Astrocyte of the cerebellum (primary cell): ENCODE measurements at regions not wholly inside any gene's neighbourhood (a gene's known extent, or its start where the extent isn't known, plus 50 kb on each side); places are given as distances from the start of the nearest gene placed in this dataset.

Experiments
- DNase-seq: peaks from one replicate; pipeline ENCODE4 v3.0.0-alpha.2; 2011; ENCODE audit warnings: low read depth
- H3K4me3 ChIP-seq: 2 replicates; pipeline ENCODE4 v1.5.1; 2011; ENCODE audit warnings: mild to moderate bottlenecking, low read depth, low read length, moderate library complexity
- in situ Hi-C: cut with HindIII; loops from 2 replicates; pipeline ENCODE4 v1.10.0; 2017; ENCODE audit warnings: low sequenced_read_pairs
- TF ChIP-seq, protein P1 (sequence below): IDR thresholded peaks from 2 replicates; pipeline ENCODE4 v1.5.1; 2012; ENCODE audit warnings: low read length, low read depth, moderate library complexity, mild to moderate bottlenecking; ENCODE audit errors: missing control alignments

DNA sequence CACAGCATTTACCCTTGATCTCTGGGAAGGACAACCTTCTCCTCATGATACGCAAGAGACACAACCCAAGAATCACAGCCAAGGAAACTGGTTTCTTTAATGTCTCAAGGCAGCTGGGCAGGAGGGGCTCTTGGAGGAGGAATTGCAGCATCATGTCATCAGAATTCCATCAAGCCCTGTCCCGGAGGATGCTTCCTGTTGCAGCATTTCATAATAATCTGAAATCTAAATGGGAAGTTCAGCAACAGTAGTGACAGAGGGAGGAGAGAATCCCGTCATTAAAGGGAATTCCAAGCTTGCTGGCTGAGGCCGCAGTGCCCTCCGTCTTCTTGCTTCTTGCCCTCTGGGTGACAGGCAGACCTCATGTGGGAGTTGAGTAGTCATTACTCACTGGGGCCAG lies 192.7 kb downstream of the TENT4A start:
- TF ChIP-seq, protein P1, sequence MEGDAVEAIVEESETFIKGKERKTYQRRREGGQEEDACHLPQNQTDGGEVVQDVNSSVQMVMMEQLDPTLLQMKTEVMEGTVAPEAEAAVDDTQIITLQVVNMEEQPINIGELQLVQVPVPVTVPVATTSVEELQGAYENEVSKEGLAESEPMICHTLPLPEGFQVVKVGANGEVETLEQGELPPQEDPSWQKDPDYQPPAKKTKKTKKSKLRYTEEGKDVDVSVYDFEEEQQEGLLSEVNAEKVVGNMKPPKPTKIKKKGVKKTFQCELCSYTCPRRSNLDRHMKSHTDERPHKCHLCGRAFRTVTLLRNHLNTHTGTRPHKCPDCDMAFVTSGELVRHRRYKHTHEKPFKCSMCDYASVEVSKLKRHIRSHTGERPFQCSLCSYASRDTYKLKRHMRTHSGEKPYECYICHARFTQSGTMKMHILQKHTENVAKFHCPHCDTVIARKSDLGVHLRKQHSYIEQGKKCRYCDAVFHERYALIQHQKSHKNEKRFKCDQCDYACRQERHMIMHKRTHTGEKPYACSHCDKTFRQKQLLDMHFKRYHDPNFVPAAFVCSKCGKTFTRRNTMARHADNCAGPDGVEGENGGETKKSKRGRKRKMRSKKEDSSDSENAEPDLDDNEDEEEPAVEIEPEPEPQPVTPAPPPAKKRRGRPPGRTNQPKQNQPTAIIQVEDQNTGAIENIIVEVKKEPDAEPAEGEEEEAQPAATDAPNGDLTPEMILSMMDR: no peak
- in situ Hi-C loops: no loop called here
- no peak overlapping the region for H3K4me3 ChIP-seq
- DNase-seq: no peak

DNA sequence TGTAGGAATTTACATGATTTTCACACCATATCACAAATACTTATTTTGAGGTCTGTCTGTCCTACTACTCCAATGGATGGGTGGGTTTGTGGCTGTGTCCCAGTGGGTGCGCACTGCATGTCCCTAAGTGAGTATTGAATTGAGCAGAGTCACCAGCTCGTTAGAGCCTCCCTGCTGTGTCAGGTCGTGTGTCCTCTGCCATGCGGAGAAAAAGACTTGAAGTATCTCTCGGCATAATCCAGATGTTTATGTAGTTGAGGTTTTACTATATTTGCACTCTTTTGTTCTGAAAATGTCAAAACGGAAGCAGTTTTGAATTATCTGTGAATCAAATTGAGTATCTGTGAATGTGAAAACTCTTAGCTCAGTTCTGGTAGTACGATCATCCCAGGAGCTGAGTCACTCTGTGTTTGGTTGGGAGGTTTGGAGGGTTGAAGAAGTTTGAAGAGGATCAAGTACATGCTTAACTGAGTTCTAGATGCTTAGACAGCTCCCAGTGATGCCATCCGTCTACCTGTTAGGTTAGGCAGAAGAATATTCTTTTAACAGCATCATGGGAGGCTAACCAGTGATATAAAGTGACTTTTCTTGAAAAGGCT lies 194.2 kb downstream of the TENT4A start:
- no peak overlapping the region for H3K4me3 ChIP-seq
- in situ Hi-C loops: no loop called here
- no peak for DNase-seq
- TF ChIP-seq, protein P1: no peak

DNA sequence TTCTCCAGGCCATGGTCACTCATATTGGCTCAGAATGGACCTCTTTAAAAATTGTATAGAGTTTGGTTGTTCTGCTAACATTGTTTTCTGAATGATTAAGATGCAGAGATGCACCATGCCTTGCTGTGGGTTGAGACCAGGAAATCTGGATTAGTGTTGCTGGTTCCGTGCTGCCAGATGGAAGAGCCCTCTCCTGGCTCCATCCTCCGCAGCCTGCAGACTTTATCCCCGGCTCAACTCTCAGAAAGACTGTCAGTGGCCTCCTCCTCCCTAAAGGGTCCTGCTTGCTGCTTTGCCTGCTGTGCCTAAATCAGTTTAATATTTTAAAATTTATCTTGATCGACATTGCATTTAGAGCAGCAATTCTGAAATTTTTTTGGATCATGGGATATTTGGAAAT lies 196.7 kb downstream of the TENT4A start:
- no peak overlapping the region for H3K4me3 ChIP-seq
- in situ Hi-C loops: no loop called here
- TF ChIP-seq, protein P1: no peak

DNA sequence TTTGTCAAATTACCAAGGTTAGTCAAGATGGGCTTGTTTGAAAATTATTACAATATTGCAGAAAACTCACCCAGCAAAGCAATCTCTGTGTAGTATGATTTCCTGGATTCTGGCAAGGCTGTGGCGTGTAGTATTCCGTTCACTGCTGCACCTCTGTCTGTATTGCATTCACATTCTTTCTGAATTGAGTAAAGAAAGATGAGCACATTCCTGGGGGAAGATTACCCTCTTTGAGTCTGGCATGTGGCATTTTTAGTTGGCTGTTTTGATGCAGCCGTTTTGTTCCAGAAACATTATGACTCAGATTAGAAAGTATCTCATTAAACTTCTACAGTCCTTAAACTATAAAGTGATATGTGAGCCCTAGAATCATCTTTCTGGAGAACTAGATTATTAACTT lies 197.7 kb downstream of the TENT4A start:
- in situ Hi-C loops: no loop called here
- TF ChIP-seq, protein P1: no peak
- no peak overlapping the region for H3K4me3 ChIP-seq
- no peak for DNase-seq

More for the DNA sequence above, 196.7 kb downstream of the TENT4A start:
- no peak for DNase-seq

DNA sequence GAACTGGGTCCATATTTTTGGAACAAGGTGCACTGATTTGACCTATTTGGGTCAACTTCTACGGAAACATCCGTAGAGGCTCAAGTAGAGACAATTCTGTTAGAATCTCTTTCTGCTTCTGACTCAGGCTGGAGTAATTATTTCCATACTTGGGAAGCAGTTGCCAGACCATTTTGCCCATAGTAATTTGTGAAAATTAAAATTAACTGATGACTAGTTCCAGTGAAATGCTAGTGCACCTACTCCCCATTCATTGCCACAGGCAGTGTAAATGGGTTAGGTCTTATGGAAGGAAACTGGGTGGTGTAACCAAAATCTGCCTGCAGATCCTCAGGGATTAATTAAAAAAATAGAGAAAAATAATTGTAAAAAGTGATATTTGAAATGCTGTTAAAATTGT lies 201.1 kb downstream of the TENT4A start:
- in situ Hi-C loops: no loop called here
- TF ChIP-seq, protein P1: no peak
- H3K4me3 ChIP-seq: no peak overlapping the region
- DNase-seq: no peak

DNA sequence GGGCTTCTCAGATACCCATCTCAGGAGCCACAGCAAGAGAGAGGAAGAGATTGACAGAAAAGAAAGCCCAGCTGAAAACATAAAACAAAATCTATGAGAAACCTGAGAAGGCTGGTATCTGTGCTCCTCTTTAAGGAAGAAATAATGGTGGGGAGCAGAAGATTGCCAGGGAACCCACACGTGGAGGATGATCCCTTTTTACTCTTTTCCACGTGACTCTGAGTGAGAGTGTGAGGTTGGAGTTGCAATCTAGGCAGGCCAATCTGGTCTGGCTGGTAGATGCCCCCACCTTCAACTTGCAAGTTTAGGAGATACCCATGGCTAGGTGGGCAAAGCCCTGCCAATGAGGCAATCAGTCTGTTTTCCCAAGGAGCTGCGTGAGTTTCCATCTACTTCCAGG lies 202.3 kb downstream of the TENT4A start:
- no peak overlapping the region for H3K4me3 ChIP-seq
- in situ Hi-C loops: no loop called here
- no peak for DNase-seq
- TF ChIP-seq, protein P1: no peak

DNA sequence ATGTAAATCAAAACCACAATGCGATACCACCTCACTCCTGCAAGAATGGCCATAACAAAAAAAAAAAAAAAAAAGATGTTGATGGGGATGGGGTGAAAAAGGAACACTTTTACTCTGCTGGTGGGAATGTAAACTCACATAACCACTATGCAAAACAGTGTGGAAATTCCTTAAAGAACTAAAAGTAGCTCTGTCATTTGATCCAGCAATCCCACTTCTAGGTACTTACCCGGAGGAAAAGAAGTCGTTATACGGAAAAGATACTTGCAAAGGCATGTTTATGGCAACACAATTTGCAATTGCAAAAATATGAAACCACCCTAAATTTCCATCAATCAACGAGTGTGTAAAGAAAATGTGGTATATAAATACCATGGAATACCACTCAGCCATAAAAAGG lies 205.0 kb downstream of the TENT4A start:
- no peak for DNase-seq
- no peak overlapping the region for H3K4me3 ChIP-seq
- in situ Hi-C loops: no loop called here
- TF ChIP-seq, protein P1: no peak
